TTC549 (cell line): ENCODE measurements at regions not wholly inside any gene's neighbourhood (a gene's known extent, or its start where the extent isn't known, plus 50 kb on each side); places are given as distances from the start of the nearest gene placed in this dataset.

Experiments
- FAIRE-seq: peaks from 2 replicates; lab custom pipeline; 2012; peaks lifted over from hg19 to GRCh38; lab: Jason Lieb, UNC

DNA sequence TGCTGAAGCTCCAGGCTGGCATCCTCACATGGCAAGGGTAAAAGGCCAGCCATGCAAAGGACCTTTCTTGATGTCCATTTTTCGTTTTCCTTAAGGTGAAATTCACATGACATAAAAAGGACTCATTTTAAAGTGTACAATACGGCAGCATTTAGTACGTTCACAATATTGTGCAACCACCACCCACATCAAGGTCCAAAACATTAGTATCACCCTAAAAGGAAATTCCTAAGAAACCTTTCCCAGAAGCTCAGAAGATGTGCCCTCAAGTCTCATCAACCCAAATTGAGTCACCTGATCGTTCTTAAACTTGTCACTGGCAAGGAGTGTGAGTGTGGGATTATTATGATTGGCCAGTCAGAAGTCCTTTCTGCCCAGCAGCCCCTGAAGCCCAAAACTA is 250.1 kb downstream of the TLE3 start:
- no peak for FAIRE-seq

DNA sequence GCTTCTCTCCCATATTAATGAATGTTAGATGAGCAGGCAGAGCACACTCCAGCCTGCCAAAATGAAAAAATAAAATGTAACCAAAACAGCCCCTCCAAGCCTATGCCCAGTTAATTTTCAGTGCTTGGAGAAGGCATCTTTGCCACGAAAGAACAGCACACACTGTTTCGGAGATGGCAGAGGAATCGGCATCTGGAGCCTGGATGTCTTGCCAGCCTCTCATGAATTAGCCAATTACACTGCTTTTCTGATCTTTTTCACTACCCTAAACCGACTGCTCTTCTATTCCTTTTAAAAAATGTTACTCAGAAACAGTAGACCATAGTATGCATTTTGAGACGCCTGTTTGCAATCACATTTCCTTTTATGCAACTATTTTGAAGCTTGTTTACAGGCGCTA is 249.6 kb downstream of the TLE3 start:
- FAIRE-seq: no peak

DNA sequence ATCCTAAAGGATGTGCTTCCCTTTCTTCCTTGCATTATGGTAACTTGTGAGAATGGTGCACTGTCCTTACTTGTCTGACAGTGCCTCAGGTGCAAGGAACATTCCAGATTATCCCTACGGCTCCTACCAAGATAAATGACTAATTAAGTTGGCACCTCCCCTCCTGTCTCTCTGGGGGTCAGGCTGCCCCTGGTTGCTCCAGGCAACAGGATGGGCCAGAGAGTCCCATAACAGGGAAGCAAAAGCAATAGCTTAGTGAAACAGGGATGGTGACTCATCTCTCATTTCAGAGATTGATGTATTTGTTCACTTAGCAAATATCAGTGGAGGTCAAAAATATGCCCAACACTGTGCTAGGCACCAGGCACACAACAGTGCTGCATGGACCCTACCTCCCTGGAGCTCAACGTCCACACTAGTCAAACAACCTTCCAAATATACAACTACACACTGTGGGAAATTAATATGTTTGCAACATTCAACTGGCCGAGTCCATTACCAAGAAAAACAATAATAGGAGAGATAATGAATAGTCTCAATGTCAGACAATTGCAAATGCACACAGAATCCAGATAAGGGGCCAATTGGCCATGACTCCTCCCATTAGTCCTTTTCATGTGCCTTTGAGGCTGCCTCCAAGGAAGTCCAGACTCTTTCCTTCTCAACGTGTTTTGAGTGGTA is 249.0 kb downstream of the TLE3 start:
- FAIRE-seq: no peak

DNA sequence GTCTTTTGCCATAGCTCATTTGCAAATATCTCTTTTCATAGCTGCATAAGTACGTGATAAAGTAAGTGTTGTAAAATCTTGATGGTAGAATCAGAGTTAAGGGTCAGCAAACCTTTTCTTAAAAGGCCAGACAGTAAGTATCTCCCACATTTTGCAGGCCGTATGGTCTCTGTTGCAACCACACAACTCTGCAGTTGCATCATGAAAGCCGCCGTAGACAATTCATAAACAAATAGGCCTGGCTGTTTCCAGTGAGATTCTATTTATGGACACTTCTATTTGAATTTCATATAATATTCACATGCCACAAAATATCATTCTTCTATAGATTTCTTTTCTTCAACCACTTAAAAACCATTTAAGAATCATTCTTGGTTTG is 248.5 kb downstream of the TLE3 start:
- no peak for FAIRE-seq

DNA sequence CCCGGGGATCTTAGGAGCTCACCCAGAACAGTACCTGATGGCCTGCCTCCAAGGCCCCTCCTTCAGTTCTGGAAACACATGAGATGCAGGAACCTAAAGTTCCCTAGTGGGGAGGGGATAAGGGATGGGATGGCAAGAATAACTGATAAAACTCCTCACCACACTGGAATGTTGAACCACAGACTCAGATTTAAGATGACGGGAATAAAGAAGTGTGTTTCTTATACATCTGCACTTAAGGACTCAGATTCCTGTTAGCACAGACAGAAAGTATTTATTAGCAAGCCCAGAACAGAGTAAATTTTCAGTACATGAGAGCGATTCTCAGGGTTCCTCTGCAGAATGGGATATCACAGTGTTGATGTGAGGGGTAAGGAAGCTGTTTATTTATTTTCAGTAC is 245.2 kb downstream of the TLE3 start:
- FAIRE-seq: no peak

DNA sequence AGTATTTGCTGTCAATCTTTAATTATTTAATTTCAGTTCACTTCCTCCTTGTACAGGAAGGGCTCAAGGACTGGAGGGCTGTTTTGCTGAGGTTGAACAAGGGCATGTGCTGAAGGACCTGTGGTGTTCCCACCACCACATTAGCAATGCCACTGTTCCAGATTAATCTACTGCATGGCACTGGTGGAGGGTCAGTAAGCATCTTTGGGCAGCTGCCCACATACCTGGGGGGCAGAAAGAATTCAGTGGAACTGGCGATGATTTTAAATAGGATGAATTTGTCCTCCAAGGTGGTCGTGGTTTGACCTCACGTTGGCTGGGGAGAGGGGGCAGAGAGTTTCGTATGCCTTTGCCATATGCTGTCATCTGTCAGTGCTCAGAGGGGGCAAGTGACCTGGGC is 244.8 kb downstream of the TLE3 start:
- no peak for FAIRE-seq

DNA sequence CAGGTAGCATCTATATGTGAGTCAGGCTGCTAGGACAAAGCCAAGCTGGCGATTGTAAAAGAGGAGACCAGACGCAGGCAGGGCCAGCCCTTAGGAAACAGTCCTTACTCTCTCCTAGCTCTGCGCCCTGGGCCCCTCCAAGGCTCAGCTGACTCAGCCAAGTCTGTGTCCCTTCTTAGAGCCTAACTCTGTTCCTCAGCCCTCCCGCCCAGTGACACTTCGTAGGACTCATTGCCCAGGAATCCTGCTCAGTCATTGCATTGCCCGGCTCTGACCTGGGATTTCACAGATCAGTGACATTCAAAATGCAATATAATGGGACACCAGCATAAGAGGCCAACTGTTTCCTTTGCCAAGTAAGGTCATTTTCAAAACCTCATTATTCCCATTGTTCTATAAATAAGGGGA is 244.2 kb downstream of the TLE3 start:
- no peak for FAIRE-seq

DNA sequence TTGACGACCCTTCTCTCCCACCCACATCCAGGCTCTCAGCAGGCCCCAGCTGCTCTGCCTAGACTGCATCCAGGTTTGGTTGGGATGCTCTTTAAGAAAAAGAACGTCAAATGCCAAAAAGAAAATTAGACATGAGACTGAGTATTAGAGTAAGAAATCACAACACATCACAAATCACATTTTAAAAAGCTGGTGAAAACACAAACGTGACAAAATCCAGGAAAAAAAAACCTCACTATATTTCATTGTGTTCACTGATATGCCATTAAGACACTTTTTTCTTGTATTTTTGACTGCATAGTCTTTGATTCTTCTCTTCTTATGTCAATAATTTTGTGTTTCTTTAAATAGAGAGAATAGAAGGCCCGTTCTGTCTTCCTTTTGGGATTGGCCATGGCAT is 243.7 kb downstream of the TLE3 start:
- FAIRE-seq: no peak

DNA sequence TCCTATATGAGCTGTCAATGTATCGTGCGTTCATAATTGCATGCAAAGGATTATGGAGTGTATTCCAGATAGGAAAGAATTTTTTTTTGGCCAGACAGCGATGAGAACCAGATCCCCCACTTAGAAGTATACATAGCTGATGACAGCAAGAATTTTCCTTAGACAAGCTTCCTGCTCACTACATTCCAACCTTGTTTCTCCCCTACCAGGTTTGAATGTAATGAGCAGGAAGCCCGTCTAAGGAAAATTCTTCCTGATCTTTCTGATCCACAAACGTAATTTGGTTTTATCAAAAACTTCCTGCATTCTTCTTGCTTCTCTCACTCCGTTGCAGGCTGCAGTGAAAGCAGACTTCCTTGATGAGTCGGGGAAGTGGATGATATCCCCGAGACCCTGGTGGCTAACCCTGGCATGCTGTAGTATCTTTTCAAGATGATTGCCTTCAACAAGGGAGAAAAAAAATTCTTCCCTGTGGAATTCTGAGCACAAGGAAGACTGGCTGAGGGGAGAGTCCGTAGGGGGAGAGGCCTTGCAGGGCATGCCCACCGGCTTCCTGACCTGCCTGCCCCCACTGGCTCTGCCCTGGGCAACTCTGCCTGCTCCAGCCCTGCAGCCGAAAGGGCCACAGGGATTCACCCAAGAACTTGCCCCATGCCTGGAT is 243.1 kb downstream of the TLE3 start:
- no peak for FAIRE-seq

DNA sequence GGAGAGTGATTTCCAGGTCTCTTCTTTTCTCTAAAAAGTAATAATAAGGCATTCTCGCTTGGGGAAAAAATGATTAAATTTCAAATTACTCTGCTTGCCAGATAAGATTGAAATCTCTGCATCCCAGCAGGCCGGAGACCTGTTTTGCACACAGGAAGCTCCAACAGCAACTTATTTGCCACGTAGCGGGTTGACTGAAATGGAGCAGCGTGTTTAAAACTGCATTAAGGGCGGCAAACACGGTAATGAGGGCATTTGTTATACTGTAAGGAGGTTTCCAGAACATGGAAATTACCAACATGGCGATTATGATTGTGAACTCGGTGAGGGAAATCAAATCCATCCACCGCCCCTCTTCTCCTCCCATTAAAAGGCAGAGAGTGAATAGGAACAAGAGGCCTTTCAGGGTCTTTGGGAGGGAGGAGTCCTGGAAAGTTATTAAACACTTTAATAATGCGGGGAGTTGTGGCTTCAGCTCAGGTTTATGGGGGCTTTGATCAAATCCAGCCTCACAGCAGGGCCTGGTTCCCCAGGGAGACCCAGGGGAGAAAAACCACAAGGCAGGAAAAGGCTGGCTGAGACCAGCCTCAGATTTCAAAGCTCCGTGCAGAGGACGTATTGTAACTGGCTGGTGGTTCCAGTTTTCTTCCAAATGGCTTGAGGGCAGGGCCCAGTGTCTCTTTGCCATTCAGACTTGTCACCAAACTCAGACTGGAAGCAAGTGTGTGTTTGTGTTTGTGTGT is 242.3 kb downstream of the TLE3 start:
- FAIRE-seq: no peak

DNA sequence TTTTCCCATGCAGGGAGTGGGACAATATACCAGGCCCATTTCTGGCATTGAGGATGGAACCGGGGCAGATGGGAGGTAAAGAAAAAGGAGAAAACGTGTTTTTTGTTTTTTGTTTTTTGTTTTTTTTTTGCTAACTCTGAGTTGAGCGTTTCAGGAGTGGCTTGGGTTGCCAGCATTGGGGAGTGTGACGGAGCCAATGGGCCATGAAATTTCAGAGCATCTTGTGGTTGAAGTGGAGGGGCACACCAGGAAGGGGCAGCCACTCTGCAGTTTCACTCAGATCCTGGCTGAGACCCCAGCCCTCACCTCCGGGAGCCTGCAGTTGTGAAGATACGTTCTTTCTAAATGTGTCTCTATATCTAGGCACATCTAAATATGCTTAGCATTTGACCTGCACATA is 240.5 kb downstream of the TLE3 start:
- no peak for FAIRE-seq

DNA sequence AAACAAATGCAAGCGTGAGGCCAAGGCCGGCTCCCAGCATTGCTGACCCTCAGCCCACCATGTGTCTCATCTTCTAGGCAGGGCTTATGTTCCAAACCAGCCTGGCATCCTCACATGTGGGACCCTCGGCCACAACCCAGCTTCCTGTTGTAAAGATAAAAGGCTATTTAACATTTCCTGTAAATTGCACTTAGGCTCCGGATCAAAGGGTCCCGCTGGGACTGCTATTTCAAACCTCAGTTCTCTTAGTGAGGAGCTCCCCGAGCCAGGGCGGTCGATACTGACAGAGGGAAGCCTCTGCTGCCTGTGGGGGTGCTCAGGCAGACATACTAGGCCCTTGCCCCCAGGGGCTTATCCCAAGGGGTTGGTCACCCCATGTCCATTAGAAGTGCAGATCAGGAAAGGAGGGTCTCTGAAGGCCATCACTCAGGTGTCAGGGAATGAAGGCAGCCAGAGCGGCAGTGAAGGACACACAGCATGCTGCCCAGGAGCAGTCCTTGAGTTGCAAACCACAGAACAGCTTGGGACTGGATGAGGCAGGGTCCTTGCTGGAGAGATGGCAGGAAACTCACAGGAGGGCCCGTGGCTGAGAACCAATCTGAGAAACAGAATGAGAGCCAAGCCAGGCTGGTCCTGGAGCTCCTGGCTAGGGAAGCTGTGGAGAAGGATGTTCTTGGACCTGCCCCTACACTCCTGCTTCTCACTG is 239.9 kb downstream of the TLE3 start:
- FAIRE-seq: no peak

DNA sequence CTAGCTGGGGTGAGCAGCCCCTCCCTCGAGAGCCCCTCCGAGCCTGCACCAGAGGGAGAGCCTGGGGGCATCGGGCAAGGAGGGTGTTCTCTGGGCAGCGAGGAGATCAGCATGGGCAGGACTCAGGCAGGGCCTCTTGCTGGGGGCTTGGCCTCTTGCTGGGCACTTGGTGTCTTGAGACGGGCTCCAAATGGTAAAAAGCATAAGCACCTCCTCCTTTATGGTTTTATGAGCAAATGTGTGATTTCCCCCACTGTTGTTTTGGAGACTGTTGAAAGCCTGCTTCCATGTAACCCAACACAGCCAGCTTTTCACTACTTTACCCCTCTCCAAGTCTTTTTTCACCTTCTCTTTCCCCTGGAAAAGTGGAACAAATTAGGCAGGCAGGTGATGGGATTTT is 239.3 kb downstream of the TLE3 start:
- FAIRE-seq: no peak

DNA sequence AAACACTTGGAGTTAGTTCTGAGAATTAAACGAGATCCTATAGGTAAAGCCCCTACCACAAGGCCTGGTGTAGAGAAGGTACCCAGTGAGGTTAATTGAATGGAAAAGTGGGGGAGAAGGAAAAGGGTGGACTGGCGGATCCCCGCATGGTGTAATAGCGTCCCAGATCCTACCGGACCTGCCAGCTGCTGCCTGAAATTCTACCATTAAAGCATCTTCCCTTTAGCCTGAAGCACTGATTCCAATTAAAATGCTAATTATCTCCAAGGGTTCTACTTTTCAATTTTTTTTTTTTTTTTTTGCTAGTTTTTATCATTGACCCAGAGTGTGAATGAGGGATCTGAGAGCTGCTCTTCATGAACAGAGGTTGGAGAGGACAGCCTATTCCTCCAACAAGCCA is 237.9 kb downstream of the TLE3 start:
- no peak for FAIRE-seq

DNA sequence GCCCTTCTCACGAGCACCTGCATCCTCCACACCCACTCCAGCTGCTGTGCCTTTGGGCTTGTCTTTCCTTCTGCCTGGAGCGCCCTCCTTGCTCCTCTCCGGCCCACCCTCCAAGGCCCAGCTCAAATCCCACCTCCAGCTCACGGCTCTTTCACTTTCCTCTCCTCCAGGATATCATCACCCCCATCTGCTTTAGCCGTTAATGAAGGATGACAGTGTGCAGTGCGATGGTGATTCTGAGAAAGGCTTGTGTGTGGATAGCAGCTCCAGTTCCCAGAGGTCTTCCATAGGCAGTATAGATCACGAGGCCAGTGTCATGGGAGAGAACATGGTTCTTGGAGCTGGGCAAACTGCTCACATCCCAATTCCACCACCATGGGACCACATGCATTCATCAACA is 237.4 kb downstream of the TLE3 start:
- FAIRE-seq: no peak

DNA sequence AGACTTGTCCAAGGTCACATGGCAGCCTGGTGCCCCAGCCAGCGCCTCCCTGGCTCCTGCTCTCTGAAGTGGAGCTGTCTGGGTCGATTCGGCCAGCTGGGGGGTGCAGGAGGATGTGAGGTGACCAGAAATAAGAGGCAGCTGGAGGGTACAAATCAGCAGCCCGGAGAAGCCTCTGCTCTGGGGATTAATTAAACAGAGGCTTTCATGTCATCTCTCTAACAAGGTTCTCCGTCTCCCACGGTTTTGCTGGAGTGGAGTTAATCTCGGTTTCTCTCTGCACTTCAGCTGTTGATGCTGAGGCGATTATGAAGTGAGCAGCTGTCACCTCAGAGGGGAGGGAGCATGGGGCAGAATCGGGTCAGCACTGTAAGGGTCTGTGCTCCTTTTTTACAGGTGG is 236.8 kb downstream of the TLE3 start:
- no peak for FAIRE-seq

DNA sequence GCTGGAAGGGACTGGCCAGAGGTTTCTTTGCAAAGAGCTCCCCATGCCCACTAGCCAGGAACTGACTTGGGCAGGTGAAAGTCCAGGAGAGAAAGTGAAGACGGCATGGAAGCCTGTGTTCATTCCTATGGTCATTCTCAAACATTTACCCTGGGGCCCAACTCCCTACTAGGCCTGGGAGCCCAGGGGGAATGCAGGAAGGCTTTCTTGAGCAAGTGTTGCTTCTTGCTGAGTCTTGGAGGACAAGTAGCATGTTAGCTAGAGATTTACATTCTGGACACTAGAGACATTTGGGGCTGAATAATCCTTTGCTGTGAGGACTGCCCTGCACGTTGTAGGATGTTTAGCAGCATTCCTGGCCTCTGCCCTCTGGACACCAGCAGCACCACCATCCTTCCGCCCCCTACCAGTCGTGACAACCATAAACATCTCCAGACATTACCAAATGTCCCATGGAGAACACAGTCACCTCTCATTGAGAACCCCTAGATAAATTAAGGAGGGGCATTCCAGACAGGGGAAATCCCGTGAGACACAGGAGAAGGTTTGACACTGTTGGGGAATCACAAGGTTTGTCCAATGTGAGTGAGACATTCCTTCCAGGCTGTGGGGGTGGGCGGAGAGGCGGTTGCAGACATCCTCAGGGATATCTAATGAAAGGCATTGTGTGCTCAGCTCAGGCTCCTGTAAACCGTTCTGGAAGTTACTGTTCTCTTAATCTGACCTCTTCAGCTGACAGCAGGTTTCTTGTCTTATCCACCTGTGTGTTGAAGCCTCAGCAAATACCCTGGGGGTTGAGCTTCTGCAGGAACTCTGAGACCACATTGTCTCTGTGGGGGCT is 236.2 kb downstream of the TLE3 start:
- FAIRE-seq: no peak

DNA sequence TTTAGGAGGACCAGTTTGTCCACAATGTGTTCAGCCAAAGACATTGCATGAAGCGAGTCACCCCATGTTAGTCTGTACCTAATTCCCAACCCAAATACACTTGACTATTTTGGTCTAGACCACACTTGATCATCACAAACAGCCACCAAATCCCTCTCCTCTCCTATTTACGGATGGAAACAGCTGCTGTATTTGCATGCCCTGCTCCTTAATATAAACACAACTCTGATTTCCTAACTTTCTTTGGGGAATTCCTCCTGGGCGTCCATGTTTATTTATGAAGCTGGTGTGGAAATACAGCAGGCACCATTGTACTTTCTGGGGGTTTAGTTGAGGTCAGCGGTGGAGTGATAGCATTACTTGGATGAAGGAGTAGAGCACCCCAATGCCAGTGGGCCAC is 235.2 kb downstream of the TLE3 start:
- FAIRE-seq: no peak

DNA sequence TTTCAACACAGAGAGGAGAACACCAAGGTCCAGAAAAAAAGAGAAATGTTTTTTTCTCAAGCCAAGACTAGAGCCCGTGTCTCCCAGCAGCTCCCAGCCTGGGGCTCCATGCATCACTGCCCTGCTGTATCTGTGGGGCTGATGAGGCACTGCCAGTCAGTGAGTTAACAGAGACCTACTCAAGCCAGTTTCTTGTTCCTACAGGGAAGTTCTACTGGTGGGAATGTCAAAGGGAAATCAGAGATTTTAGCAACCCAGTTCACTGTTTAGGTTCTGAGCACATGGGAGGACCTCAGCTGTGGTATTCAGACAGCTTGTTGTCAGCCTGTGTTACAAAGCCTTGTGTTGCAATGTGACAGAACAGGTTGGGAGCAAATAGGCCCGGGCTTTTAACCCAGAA is 234.3 kb downstream of the TLE3 start:
- FAIRE-seq: no peak

DNA sequence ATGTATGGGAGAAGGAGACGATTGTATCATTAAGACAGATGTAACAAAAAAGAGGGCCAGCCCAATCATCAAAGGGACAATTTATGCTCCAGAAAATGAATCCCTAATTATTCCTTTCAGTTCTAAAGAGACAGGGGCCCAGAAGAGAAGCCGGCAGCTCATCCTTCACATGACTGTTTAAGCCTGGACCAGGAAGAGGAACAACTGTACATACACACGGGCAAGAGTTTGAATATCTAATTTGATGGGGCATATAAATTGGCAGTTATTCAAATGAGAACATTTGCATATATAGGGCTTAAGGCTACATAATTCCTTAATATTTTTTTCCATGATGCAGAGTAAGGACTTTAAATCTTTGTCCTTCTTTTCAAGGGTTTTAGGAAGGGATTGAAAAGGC is 232.3 kb downstream of the TLE3 start:
- FAIRE-seq: no peak

DNA sequence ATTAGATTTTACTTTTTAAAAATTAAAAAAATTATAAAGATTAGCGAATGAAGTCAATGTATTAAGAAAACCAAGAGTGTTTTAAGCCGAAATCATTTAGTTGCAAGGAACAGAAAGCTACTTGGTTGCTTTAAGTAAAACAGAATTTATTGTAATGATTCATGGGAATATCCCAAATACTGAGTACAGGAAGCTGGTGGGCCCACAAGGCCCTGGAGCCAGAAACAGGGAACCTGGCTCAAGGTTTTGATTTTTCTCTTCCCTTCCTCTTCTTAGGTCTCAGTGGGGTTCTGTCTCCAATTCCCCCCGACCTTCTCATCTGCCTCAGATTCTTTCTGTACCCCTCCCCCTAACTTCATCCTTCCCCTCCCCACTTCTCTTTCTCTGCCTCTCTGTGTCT is 229.0 kb downstream of the TLE3 start:
- no peak for FAIRE-seq

DNA sequence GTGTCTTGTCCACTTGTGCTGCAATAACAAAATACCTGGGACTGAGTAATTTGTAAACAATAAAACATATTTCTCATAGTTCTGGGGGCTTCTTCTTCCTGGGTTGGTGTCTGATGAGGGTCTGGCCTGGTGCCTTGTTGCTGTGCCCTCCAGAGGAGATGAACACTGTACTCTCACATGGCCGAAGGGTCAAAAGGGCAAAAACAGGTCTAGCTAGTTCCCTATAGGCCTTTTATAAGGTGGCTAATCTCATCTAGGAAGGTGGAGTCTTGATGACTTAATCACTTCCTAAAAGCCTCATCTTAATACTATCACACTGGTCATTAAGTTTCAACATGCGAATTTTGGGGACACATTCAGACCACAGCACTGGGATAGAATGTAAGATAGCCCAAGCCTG is 228.4 kb downstream of the TLE3 start:
- FAIRE-seq: no peak
